AG09309 (cell line): ENCODE measurements at regions not wholly inside any gene's neighbourhood (a gene's known extent, or its start where the extent isn't known, plus 50 kb on each side); places are given as distances from the start of the nearest gene placed in this dataset.
"Not testable (repeated sequence)": the region's sequence is repeated elsewhere in the genome, so short reads cannot be mapped to it uniquely, and the experiment has no call there.

Experiments used
- DNase-seq: peaks from one replicate; pipeline ENCODE4 v3.0.0-alpha.2; 2010; ENCODE audit warnings: low read depth
- H3K4me3 ChIP-seq: 2 replicates; pipeline ENCODE4 v1.5.1; 2011; ENCODE audit warnings: mild to moderate bottlenecking, low read depth, low read length, moderate library complexity; ENCODE audit not compliant: control insufficient read depth
- TF ChIP-seq, protein P1 (sequence below): IDR thresholded peaks from 2 replicates; pipeline ENCODE4 v1.5.1; 2011; ENCODE audit warnings: mild to moderate bottlenecking, low read depth, low read length, inconsistent platforms; ENCODE audit not compliant: insufficient read depth, control insufficient read depth; ENCODE audit errors: missing control alignments

DNA sequence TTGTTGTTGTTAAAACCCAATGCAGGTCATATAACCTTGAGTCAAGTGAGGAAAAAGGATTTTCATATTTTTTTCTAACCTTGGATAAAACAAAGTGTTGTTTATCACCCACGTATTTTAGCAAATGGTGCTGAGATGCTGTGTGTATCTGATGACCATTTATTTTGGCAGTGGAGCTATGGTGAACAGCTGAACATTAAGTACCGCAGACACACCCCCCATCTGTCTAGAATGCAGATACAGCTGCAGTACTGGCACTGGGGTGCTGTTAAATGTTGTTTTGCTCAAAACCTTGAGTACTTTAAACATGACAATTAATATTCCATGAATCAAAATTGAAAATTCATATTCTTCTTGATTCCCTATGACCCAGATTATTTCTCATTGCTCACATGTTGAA lies 773.3 kb upstream of the SLC39A10 start:
- TF ChIP-seq, protein P1, sequence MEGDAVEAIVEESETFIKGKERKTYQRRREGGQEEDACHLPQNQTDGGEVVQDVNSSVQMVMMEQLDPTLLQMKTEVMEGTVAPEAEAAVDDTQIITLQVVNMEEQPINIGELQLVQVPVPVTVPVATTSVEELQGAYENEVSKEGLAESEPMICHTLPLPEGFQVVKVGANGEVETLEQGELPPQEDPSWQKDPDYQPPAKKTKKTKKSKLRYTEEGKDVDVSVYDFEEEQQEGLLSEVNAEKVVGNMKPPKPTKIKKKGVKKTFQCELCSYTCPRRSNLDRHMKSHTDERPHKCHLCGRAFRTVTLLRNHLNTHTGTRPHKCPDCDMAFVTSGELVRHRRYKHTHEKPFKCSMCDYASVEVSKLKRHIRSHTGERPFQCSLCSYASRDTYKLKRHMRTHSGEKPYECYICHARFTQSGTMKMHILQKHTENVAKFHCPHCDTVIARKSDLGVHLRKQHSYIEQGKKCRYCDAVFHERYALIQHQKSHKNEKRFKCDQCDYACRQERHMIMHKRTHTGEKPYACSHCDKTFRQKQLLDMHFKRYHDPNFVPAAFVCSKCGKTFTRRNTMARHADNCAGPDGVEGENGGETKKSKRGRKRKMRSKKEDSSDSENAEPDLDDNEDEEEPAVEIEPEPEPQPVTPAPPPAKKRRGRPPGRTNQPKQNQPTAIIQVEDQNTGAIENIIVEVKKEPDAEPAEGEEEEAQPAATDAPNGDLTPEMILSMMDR, result no peak
- H3K4me3 ChIP-seq, result no peak overlapping the region
- DNase-seq, result no peak

DNA sequence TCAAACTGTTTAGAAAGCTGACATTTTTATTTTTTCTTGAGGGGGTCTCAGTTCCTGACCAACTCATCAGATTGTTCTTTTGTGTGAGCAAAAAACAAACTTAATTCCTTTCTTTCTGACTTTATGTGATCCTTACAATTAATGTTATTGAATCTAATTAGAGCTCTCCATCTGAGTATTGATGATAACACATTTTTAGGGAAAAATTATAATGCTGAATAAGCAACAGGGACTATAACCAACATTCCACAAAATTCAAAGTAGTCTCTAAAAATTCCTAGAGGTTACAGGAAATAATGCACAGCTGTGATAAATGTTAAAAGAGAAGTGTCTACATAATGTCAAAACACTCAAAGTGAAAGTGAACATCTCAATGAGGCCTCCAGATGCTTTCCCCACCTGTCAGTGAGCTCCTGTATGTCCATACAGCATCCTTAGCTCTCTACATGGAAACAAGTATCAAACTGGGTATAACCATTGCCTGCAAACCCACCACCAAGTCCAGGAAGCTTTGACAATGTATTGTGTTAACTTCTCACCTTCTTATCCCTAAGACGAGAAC lies 786.0 kb upstream of the SLC39A10 start:
- DNase-seq, result no peak

DNA sequence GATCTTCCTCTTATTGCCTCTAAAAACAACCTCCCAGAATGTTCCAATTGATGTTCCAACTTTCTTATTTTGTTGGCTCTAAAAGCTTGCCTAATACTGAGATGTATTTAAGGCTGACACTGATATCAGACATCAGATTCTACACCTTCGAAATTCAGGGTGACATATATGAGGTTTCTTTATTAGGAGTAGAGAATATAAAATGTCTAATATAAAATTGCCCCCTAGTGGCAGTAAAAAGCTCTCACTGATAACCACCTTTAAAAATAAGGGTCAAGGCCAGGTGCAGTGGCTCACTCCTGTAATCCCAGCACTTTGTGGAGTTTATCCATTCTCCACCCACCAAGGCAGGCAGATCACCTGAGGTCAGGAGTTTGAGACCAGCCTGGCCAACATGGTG lies 789.7 kb upstream of the SLC39A10 start:
- TF ChIP-seq, protein P1, result peak; percentile 8
- no peak overlapping the region for H3K4me3 ChIP-seq
- no peak for DNase-seq

More for the DNA sequence above, 786.0 kb upstream of the SLC39A10 start:
- TF ChIP-seq, protein P1, result no peak
- H3K4me3 ChIP-seq, result no peak overlapping the region

DNA sequence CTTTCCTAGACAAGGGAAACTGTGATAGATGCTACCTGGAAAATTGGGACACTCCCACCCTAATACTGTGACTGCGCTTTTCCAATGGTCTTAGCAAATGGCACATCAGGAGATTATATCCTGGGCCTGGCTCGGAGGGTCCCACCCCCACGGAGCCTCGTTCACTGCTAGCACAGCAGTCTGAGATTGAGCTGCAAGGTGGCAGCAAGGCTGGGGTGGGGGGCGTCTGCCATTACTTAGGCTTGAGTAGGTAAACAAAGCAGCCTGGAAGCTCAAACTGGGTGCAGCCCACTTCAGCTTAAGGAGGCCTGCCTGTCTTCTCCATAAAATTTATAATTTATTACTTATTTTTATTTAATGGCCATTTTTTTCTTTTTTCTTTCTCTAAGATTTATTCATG lies 802.1 kb upstream of the SLC39A10 start:
- TF ChIP-seq, protein P1, result no peak
- H3K4me3 ChIP-seq, result no peak overlapping the region
- DNase-seq, result no peak

DNA sequence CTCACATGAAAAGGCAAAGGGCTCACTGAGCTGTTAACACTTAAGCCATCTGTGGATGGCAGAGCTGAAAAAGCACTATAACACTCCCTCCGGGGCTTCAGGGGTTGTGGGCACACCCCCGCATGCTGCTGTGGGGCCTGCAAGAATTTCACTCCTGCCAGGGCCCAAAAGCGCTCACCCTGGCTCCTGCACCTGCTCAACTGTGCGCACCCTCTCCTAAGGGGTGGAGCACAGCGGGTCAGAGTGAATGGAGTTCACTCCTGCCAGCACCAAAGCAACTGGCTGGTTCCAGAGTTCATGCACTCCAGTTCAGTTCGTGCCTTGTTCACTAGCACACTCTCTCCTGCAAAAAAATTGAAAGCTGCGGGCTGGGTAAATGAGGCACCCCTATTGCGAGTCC lies 814.2 kb upstream of the SLC39A10 start:
- DNase-seq, result no peak
- TF ChIP-seq, protein P1, result no peak
- H3K4me3 ChIP-seq, result no peak overlapping the region

DNA sequence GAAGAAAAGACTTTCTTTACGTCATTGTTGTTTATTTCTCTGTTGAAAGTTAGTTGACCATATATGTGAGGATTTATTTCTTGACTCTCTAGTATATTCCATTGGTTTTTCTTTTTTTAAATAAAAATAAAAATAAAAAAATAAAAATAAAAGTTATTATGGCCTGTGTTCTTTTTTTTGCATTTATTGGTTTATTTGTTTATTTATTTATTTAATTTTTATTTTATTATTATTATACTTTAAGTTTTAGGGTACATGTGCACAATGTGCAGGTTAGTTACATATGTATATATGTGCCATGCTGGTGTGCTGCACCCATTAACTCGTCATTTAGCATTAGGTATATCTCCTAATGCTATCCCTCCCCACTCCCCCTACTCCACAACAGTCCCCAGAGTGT lies 822.7 kb upstream of the SLC39A10 start:
- H3K4me3 ChIP-seq, DNase-seq: not testable (repeated sequence)

DNA sequence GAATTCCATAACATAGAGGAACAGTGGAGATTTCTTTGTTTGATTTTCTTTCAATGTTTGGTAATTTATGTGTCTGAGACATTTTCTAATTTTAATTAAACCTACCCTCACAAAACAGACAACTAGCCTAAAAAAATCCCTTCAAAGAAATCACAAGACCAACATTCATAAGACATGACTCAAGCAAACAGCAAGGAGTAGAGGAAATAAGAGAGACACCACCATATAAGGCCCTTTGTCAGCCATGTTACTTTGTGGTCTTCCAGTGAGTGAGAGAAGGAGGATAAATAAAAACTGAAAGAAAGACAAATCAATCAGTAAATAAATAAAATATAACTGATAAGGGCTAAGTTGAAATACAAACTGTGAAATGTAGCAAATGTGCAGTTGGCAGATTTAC lies 830.8 kb upstream of the SLC39A10 start:
- no peak for DNase-seq
- no peak overlapping the region for H3K4me3 ChIP-seq
- TF ChIP-seq, protein P1, result no peak

DNA sequence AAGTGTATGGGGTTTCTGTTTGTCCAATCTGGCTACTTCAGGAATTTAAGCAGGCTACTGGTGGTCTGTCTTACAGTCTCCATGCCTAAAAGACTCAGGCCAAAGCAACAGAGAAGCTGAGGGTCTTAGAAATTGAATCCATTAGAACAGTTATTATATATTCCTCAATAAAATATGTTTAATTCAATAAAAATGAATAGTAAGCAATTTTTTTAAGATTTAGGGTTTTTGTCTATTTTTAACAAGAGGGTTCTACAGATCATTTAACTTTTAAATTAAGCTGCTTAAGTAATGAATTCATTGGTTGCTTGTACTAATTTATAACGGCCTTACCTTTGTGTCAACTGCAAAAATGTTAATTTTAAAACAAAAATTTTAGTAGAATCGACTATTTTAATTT lies 832.6 kb upstream of the SLC39A10 start:
- TF ChIP-seq, protein P1, result no peak
- no peak for DNase-seq
- H3K4me3 ChIP-seq, result no peak overlapping the region
